Tibial nerve (tissue), 4 donors: ENCODE measurements at regions not wholly inside any gene's neighbourhood (a gene's known extent, or its start where the extent isn't known, plus 50 kb on each side); places are given as distances from the start of the nearest gene placed in this dataset.

ENCODE experiments used
- DNase-seq, 2 donors: peaks; one replicate each; pipeline ENCODE4 v3.0.0-alpha.2; 2019; ENCODE audit warnings: low spot score in 2 of 2
- H3K27ac ChIP-seq, 4 donors: fragments of 200-600 bp; sonication (generic) in 3 of 4; one replicate each; pipeline ENCODE4 v1.5.1; 2017 to 2019; ENCODE audit warnings: mild to moderate bottlenecking in 1 of 4
- H3K27me3 ChIP-seq, 2 donors: fragments of 200-600 bp; sonication (generic) in 1 of 2; one replicate each; pipeline versions ENCODE4 v1.5.1 to v1.6.0; 2017 to 2019
- H3K36me3 ChIP-seq, 3 donors: fragments of 200-600 bp; sonication (generic); one replicate each; pipeline ENCODE4 v1.5.1; 2018 to 2019
- H3K4me1 ChIP-seq, 4 donors: fragments of 200-600 bp; sonication (generic) in 3 of 4; one replicate each; pipeline ENCODE4 v1.5.1; 2017 to 2019
- H3K4me3 ChIP-seq, 4 donors: fragments of 200-600 bp; sonication (generic) in 3 of 4; one replicate each; pipeline ENCODE4 v1.5.1; 2017 to 2019; ENCODE audit warnings: mild to moderate bottlenecking in 1 of 4, moderate library complexity in 1 of 4
- H3K9me3 ChIP-seq, 4 donors: fragments of 200-600 bp; sonication (generic) in 3 of 4; one replicate each; pipeline ENCODE4 v1.5.1; 2017 to 2019
- EP300 ChIP-seq, 2 donors: sonication (generic); formaldehyde crosslinking; IDR thresholded peaks; one replicate each; pipeline ENCODE4 v1.6.1; 2017; ENCODE audit warnings: antibody characterized with exemption in 2 of 2, mild to moderate bottlenecking in 1 of 2
- POLR2A ChIP-seq, 2 donors: fragments of 450-650 bp; IDR thresholded peaks; one replicate each; pipeline ENCODE4 v1.6.1; 2017; ENCODE audit warnings: antibody characterized with exemption in 2 of 2, mild to moderate bottlenecking in 2 of 2, moderate library complexity in 2 of 2
- WGBS, 2 donors: methylation state at CpG; one replicate each; pipeline ENCODE4 v1.1.5; 2018; 5-methylcytosine and 5-hydroxymethylcytosine counted together
- TF ChIP-seq, protein P1 (sequence below), 5 experiments: fragments of 200-600 bp in 3 of 5; fragments of 450-650 bp in 2 of 5; sonication (generic) in 3 of 5; IDR thresholded peaks; one replicate each; pipeline ENCODE4 v1.5.1; 2016 to 2019; ENCODE audit warnings: antibody characterized with exemption in 5 of 5, mild to moderate bottlenecking in 3 of 5, moderate library complexity in 2 of 5

- no peak overlapping the region for H3K4me3 ChIP-seq
- no peaks in the 10 kb centered on the region for H3K27me3 ChIP-seq
- peaks cover 0 to 18% (median 0%) of the 10 kb centered on the region in 4 donors for H3K4me1 ChIP-seq
- H3K36me3 ChIP-seq, result no peaks in the 10 kb centered on the region
- no peak for DNase-seq
- 92 to 94% methylated on average over 3 of the region's 3 CpGs for WGBS, 2 donors
- TF ChIP-seq, protein P1, sequence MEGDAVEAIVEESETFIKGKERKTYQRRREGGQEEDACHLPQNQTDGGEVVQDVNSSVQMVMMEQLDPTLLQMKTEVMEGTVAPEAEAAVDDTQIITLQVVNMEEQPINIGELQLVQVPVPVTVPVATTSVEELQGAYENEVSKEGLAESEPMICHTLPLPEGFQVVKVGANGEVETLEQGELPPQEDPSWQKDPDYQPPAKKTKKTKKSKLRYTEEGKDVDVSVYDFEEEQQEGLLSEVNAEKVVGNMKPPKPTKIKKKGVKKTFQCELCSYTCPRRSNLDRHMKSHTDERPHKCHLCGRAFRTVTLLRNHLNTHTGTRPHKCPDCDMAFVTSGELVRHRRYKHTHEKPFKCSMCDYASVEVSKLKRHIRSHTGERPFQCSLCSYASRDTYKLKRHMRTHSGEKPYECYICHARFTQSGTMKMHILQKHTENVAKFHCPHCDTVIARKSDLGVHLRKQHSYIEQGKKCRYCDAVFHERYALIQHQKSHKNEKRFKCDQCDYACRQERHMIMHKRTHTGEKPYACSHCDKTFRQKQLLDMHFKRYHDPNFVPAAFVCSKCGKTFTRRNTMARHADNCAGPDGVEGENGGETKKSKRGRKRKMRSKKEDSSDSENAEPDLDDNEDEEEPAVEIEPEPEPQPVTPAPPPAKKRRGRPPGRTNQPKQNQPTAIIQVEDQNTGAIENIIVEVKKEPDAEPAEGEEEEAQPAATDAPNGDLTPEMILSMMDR (IDR thresholded peaks at IDR 0.05), result no peak
- TF ChIP-seq EP300 (IDR thresholded peaks at IDR 0.05), result no peak
- no peak for TF ChIP-seq POLR2A (IDR thresholded peaks at IDR 0.05)
- no peaks in the 10 kb centered on the region for H3K9me3 ChIP-seq
- H3K27ac ChIP-seq, result no peak overlapping the region
Measured at GRCh38 chr11:104610635-104611034, 287.6 kb downstream of the CASP12 start.

- Histone ChIP-seq H3K36me3 (no peaks in the 10 kb centered on the region), H3K27me3 (no peaks in the 10 kb centered on the region)
- WGBS, 2 donors, result 8 to 15% methylated on average over 2 of the region's 2 CpGs
Measured at GRCh38 chr11:104609311-104610085, 288.8 kb downstream of the CASP12 start.

GRCh38 chr11:104602643-104603042, 295.6 kb downstream of the CASP12 start:
- no peaks in the 10 kb centered on the region for H3K27me3 ChIP-seq
- no peaks in the 10 kb centered on the region for H3K36me3 ChIP-seq
- WGBS, 2 donors, result 93 to 94% methylated on average over 4 of the region's 4 CpGs
- H3K9me3 ChIP-seq, result no peaks in the 10 kb centered on the region
- DNase-seq, result no peak
- H3K4me1 ChIP-seq, result no peaks in the 10 kb centered on the region
- H3K4me3 ChIP-seq, result no peak overlapping the region
- no peak overlapping the region for H3K27ac ChIP-seq
- TF ChIP-seq, protein P1 (IDR thresholded peaks at IDR 0.05), result no peak
- no peak for TF ChIP-seq POLR2A (IDR thresholded peaks at IDR 0.05)

More at GRCh38 chr11:104609311-104610085, 288.8 kb downstream of the CASP12 start:
- no peak for TF ChIP-seq POLR2A (IDR thresholded peaks at IDR 0.05)
- TF ChIP-seq EP300 (IDR thresholded peaks at IDR 0.05), result no peak
- TF ChIP-seq, protein P1 (IDR thresholded peaks at IDR 0.05), result peak; percentile 55 to 76 (median 64)
- no peak for DNase-seq
- H3K9me3 ChIP-seq, result no peaks in the 10 kb centered on the region
- no peak overlapping the region for H3K4me3 ChIP-seq
- H3K4me1 ChIP-seq, result peaks cover 0 to 18% (median 0%) of the 10 kb centered on the region in 4 donors
- peak overlapping the region in 3 of 4 donors; percentile 42 to 72 (median 45) for H3K27ac ChIP-seq

- 94 to 95% methylated on average over 2 of the region's 2 CpGs for WGBS, 2 donors
- H3K36me3 ChIP-seq, result no peaks in the 10 kb centered on the region
- TF ChIP-seq EP300 (IDR thresholded peaks at IDR 0.05) (no peak), POLR2A (IDR thresholded peaks at IDR 0.05) (no peak)
- TF ChIP-seq, protein P1 (IDR thresholded peaks at IDR 0.05), result no peak
- no peak overlapping the region for H3K27ac ChIP-seq
- DNase-seq, result no peak
- no peaks in the 10 kb centered on the region for H3K9me3 ChIP-seq
- no peaks in the 10 kb centered on the region for H3K27me3 ChIP-seq
- no peak overlapping the region for H3K4me3 ChIP-seq
- H3K4me1 ChIP-seq, result no peaks in the 10 kb centered on the region
Measured at GRCh38 chr11:104594228-104594958, 303.9 kb downstream of the CASP12 start.

GRCh38 chr11:104588970-104589369, 309.3 kb downstream of the CASP12 start:
- WGBS, 2 donors, result 61 to 63% methylated on average over 1 of the region's 1 CpG

More at GRCh38 chr11:104588970-104589369, 309.3 kb downstream of the CASP12 start:
- H3K9me3 ChIP-seq, result no peaks in the 10 kb centered on the region
- H3K27ac ChIP-seq, result no peak overlapping the region
- no peaks in the 10 kb centered on the region for H3K27me3 ChIP-seq
- peaks cover 0 to 2% (median 0%) of the 10 kb centered on the region in 4 donors for H3K4me1 ChIP-seq
- no peak for DNase-seq
- TF ChIP-seq EP300 (IDR thresholded peaks at IDR 0.05) (no peak), POLR2A (IDR thresholded peaks at IDR 0.05) (no peak)
- TF ChIP-seq, protein P1 (IDR thresholded peaks at IDR 0.05), result no peak
- H3K4me3 ChIP-seq, result no peak overlapping the region
- no peaks in the 10 kb centered on the region for H3K36me3 ChIP-seq
